Ishikawa (cell line): ENCODE measurements at regions not wholly inside any gene's neighbourhood (a gene's known extent, or its start where the extent isn't known, plus 50 kb on each side); places are given as distances from the start of the nearest gene placed in this dataset.

ENCODE experiments used
- CEBPB ChIP-seq: IDR thresholded peaks from 2 replicates; pipeline ENCODE4 v1.6.1; 2012
- CREB1 ChIP-seq: IDR thresholded peaks from 2 replicates; pipeline ENCODE4 v1.6.1; 2012; ENCODE audit warnings: low read depth
- EGR1 ChIP-seq: IDR thresholded peaks from 2 replicates; pipeline ENCODE4 v1.6.1; 2012
- EP300 ChIP-seq: IDR thresholded peaks from 2 replicates; pipeline ENCODE4 v1.6.1; 2012; ENCODE audit warnings: borderline replicate concordance
- FOXM1 ChIP-seq: IDR thresholded peaks from 2 replicates; pipeline ENCODE4 v1.6.1; 2012; ENCODE audit warnings: low read depth, borderline replicate concordance
- NFIC ChIP-seq: IDR thresholded peaks from 2 replicates; pipeline ENCODE4 v1.6.1; 2012
- RAD21 ChIP-seq: IDR thresholded peaks from 2 replicates; pipeline ENCODE4 v1.6.1; 2012; ENCODE audit warnings: low read depth
- TAF1 ChIP-seq: IDR thresholded peaks from 2 replicates; pipeline ENCODE4 v1.6.1; 2012; ENCODE audit warnings: low read depth, mild to moderate bottlenecking
- TCF12 ChIP-seq: IDR thresholded peaks from 2 replicates; pipeline ENCODE4 v1.6.1; 2012; ENCODE audit warnings: low read depth
- TEAD4 ChIP-seq: IDR thresholded peaks from 2 replicates; pipeline ENCODE4 v1.6.1; 2012
- YY1 ChIP-seq: IDR thresholded peaks from 2 replicates; pipeline ENCODE4 v1.6.1; 2012; ENCODE audit warnings: low read depth
- ZBTB7A ChIP-seq: IDR thresholded peaks from 2 replicates; pipeline ENCODE4 v1.6.1; 2012; ENCODE audit warnings: low read depth
- TF ChIP-seq, protein P1 (sequence below): IDR thresholded peaks from 2 replicates; pipeline ENCODE4 v1.6.1; 2012
- TF ChIP-seq, protein P2 (sequence below): IDR thresholded peaks from 2 replicates; pipeline ENCODE4 v1.6.1; 2012
- TF ChIP-seq, protein P3 (sequence below): IDR thresholded peaks from 2 replicates; pipeline ENCODE4 v1.6.1; 2012; ENCODE audit warnings: low read depth, mild to moderate bottlenecking

DNA sequence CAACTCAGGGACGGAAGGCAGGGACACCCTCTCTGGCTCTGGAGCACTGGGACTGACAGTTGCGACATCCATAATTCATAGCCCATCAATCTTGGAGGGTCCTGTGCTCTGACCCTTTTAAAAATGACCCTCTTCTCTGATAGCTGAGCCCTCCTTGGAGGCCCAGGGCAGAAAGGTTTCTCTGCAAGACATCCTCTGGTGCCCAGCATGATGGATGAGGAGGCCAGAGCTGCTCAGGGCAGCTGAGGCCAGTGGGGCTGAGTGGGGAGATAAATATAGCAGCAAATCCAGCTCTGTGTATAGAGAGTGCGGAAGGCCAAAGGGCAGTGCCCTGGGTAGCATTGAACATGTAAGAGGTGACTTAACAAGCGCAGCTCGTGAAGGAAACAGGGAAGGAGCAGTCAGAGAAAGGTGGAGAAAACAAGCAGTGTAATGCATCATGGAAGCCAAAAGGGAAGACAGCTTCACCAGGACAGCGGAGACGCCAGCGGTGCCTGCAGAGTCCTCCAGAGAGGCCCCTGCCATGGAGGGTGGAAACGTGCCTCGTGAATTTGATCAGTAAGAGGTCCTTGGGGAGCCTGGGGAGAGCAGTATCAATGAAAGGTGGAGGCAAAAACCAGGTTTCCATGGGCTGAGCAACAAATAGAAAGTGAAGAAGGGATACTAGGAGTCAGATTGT lies 50.4 kb upstream of the FMOD start:
- TF ChIP-seq RAD21: no peak
- no peak for TF ChIP-seq FOXM1
- TF ChIP-seq, protein P1, sequence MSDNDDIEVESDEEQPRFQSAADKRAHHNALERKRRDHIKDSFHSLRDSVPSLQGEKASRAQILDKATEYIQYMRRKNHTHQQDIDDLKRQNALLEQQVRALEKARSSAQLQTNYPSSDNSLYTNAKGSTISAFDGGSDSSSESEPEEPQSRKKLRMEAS: no peak
- no peak for TF ChIP-seq EP300
- TF ChIP-seq CEBPB: no peak

DNA sequence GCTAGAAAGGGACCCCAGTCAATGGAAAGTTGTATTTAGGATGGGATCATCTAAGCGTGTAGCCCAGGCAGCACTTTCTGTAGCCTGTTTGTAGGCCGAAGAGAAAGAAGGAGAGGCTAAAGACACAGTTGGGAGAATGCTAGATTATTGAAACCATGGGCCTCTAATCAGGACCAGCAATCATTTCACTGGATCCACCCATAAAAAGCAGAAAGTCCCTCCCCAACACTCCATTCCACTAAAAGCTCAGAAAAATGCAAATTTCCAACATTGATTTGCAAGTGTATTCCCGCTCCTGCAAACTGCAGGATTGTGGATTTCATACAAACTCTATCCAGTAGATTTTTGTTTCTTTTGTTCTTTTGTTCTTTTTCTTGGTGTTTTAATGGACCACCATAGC lies 51.2 kb upstream of the FMOD start:
- TF ChIP-seq NFIC (no peak), EP300 (no peak), RAD21 (no peak), FOXM1 (no peak), ZBTB7A (no peak), TCF12 (no peak), TEAD4 (no peak), YY1 (no peak), CREB1 (no peak), EGR1 (no peak), TAF1 (no peak), CEBPB (no peak)
- TF ChIP-seq, protein P1: no peak
- TF ChIP-seq, protein P2, sequence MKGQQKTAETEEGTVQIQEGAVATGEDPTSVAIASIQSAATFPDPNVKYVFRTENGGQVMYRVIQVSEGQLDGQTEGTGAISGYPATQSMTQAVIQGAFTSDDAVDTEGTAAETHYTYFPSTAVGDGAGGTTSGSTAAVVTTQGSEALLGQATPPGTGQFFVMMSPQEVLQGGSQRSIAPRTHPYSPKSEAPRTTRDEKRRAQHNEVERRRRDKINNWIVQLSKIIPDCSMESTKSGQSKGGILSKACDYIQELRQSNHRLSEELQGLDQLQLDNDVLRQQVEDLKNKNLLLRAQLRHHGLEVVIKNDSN: no peak
- TF ChIP-seq, protein P3, sequence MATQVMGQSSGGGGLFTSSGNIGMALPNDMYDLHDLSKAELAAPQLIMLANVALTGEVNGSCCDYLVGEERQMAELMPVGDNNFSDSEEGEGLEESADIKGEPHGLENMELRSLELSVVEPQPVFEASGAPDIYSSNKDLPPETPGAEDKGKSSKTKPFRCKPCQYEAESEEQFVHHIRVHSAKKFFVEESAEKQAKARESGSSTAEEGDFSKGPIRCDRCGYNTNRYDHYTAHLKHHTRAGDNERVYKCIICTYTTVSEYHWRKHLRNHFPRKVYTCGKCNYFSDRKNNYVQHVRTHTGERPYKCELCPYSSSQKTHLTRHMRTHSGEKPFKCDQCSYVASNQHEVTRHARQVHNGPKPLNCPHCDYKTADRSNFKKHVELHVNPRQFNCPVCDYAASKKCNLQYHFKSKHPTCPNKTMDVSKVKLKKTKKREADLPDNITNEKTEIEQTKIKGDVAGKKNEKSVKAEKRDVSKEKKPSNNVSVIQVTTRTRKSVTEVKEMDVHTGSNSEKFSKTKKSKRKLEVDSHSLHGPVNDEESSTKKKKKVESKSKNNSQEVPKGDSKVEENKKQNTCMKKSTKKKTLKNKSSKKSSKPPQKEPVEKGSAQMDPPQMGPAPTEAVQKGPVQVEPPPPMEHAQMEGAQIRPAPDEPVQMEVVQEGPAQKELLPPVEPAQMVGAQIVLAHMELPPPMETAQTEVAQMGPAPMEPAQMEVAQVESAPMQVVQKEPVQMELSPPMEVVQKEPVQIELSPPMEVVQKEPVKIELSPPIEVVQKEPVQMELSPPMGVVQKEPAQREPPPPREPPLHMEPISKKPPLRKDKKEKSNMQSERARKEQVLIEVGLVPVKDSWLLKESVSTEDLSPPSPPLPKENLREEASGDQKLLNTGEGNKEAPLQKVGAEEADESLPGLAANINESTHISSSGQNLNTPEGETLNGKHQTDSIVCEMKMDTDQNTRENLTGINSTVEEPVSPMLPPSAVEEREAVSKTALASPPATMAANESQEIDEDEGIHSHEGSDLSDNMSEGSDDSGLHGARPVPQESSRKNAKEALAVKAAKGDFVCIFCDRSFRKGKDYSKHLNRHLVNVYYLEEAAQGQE: no peak

DNA sequence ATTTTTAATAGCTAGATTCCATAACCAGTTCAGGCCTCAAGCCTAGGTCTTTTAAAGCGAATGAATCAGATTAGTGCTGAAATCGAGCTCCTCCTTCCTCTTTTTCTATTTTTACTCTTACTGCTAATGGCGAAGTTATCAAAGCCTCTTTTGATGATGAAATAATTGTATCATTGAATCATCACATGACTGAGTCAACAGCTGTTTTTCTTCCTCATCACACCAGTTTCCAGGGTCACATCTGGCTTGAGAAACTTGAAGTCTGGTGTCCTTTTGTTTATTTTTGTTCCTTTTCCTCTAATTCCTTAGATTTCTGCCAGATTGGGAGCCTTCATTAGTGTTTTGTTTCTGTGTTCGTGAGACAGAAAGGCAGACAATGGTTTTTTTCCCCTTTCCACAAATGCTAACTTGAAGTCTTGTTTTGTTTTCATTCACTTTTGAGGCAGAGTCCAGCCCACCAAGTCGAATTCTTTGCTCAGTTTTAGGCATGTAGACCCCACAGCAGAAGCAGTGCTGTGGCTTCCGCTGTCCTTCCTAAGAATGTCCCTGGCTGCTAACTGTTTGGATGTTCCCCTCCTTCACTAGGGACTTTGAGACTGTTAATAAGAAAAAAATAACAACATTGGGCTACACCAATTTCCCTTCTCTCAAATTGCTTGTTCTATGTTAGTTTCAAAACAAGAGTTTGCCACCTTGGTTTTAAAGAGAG lies 51.9 kb upstream of the FMOD start:
- TF ChIP-seq CEBPB (no peak), ZBTB7A (no peak), NFIC (no peak), YY1 (no peak), TEAD4 (no peak), TCF12 (no peak), CREB1 (no peak), EGR1 (no peak), FOXM1 (no peak)
- TF ChIP-seq, protein P3: no peak
- TF ChIP-seq, protein P1: no peak

DNA sequence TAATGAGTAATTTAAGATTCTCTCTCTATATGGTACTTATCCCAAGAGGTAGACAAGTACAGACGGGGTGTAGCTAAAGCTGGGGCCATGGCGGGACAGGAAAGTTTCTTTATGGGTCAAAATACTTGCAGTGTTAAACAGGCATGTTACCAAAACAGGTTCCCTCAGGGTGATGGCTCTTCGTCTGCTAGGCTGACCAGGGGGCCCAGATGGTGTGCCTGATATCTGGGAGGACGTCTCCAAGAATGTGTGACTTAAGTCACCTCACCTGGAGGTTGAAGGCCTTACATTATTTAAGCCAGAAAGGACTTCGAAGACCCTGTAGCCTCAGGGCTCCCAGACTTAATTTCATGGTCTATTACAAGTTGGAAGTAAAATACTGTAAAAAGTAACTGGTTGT lies 52.7 kb upstream of the FMOD start:
- TF ChIP-seq EP300 (no peak), ZBTB7A (no peak), YY1 (no peak), TAF1 (no peak), NFIC (no peak), FOXM1 (no peak), TCF12 (no peak), RAD21 (no peak), CEBPB (no peak), CREB1 (no peak), EGR1 (no peak), TEAD4 (no peak)
- TF ChIP-seq, protein P3: no peak
- TF ChIP-seq, protein P1: no peak
- TF ChIP-seq, protein P2: no peak
